ENCODE measurements at regions not wholly inside any gene's neighbourhood (a gene's known extent, or its start where the extent isn't known, plus 50 kb on each side); places are given as distances from the start of the nearest gene placed in this dataset.

- H3K9me3 ChIP-seq = no peaks in the 10 kb centered on the region
- no peak for TF ChIP-seq CTCF (IDR thresholded peaks at IDR 0.05 in 8 of 11, conservative IDR thresholded peaks at IDR 0.05 in 3 of 11)
- no peak for TF ChIP-seq POLR2A (IDR thresholded peaks at IDR 0.05)
- TF ChIP-seq POLR2AphosphoS5 (IDR thresholded peaks at IDR 0.05) = no peak
- H3K36me3 ChIP-seq = no peaks in the 10 kb centered on the region
- intact Hi-C loops (cut with DNase I; ENCODE audit: low total_unique reads) = no loop called here
- DNase-seq = no peak
- no peak overlapping the region for H3K4me3 ChIP-seq
- no peak overlapping the region for H3K27ac ChIP-seq
- no peaks in the 10 kb centered on the region for H3K27me3 ChIP-seq (replicated peaks in 1 of 7)
- H3K4me1 ChIP-seq = no peaks in the 10 kb centered on the region
Observed at GRCh38 chr5:41625571-41625970, 115.2 kb upstream of the PLCXD3 start.

GRCh38 chr5:41621420-41621819 lies 111.0 kb upstream of the PLCXD3 start:
- Histone ChIP-seq H3K9me3 (no peaks in the 10 kb centered on the region), H3K27me3 (replicated peaks in 1 of 7) (no peaks in the 10 kb centered on the region), H3K4me1 (no peaks in the 10 kb centered on the region), H3K4me3 (no peak overlapping the region), H3K36me3 (no peaks in the 10 kb centered on the region), H3K27ac (no peak overlapping the region)
- TF ChIP-seq CTCF (IDR thresholded peaks at IDR 0.05 in 8 of 11, conservative IDR thresholded peaks at IDR 0.05 in 3 of 11) = no peak
- no peak for TF ChIP-seq POLR2A (IDR thresholded peaks at IDR 0.05)
- no peak for TF ChIP-seq POLR2AphosphoS5 (IDR thresholded peaks at IDR 0.05)
- 46 to 71% (median 54%) methylated on average over 2 of the region's 2 CpGs for WGBS, 5 donors
- no peak for DNase-seq
- intact Hi-C loops (cut with DNase I; ENCODE audit: low total_unique reads) = no loop called here

GRCh38 chr5:41617843-41618515 lies 107.6 kb upstream of the PLCXD3 start:
- WGBS, 5 donors = 73 to 90% (median 87%) methylated on average over 2 of the region's 2 CpGs
- Histone ChIP-seq H3K36me3 (no peaks in the 10 kb centered on the region), H3K4me3 (no peak overlapping the region), H3K27me3 (replicated peaks in 1 of 7) (no peaks in the 10 kb centered on the region), H3K9me3 (no peaks in the 10 kb centered on the region), H3K4me1 (no peaks in the 10 kb centered on the region), H3K27ac (no peak overlapping the region)
- no peak for DNase-seq
- TF ChIP-seq CTCF (IDR thresholded peaks at IDR 0.05 in 8 of 11, conservative IDR thresholded peaks at IDR 0.05 in 3 of 11) = no peak
- no peak for TF ChIP-seq POLR2AphosphoS5 (IDR thresholded peaks at IDR 0.05)
- no peak for TF ChIP-seq POLR2A (IDR thresholded peaks at IDR 0.05)
- intact Hi-C loops (cut with DNase I; ENCODE audit: low total_unique reads) = no loop called here

GRCh38 chr5:41610386-41610785 lies 100.0 kb upstream of the PLCXD3 start:
- Histone ChIP-seq H3K27me3 (replicated peaks in 1 of 7) (no peaks in the 10 kb centered on the region), H3K27ac (no peak overlapping the region), H3K36me3 (no peaks in the 10 kb centered on the region), H3K4me3 (no peak overlapping the region), H3K4me1 (no peaks in the 10 kb centered on the region), H3K9me3 (peaks cover 0 to 18% (median 4%) of the 10 kb centered on the region in 8 donors)
- WGBS, 5 donors = 25 to 58% (median 51%) methylated on average over 1 of the region's 1 CpG
- DNase-seq = no peak
- intact Hi-C loops (cut with DNase I; ENCODE audit: low total_unique reads) = no loop called here
- TF ChIP-seq POLR2AphosphoS5 (IDR thresholded peaks at IDR 0.05) (no peak), POLR2A (IDR thresholded peaks at IDR 0.05) (no peak), CTCF (IDR thresholded peaks at IDR 0.05 in 8 of 11, conservative IDR thresholded peaks at IDR 0.05 in 3 of 11) (no peak)

All from spleen (tissue), 11 donors.